Keratinocyte (primary cell): ENCODE measurements at regions not wholly inside any gene's neighbourhood (a gene's known extent, or its start where the extent isn't known, plus 50 kb on each side); places are given as distances from the start of the nearest gene placed in this dataset.

ENCODE experiments used
- DNase-seq: peaks from one replicate; pipeline ENCODE4 v3.0.0-alpha.2; 2011; ENCODE audit warnings: low read depth, missing footprints, low spot score
- FAIRE-seq: peaks from 2 replicates; lab custom pipeline; 2011; peaks lifted over from hg19 to GRCh38; lab: Jason Lieb, UNC
- H2AFZ ChIP-seq: 2 replicates; pipeline ENCODE4 v1.6.0; 2012; ENCODE audit warnings: low read length, control low read depth, inconsistent platforms; ENCODE audit not compliant: control insufficient read depth
- H3K27ac ChIP-seq: 2 replicates; pipeline ENCODE4 v1.5.1; 2011; ENCODE audit warnings: low read length; ENCODE audit not compliant: control insufficient read depth, insufficient read depth
- H3K27me3 ChIP-seq: 3 replicates; pipeline ENCODE4 v1.6.0; 2011; ENCODE audit warnings: low read length; ENCODE audit not compliant: control insufficient read depth, insufficient read depth; ENCODE audit errors: extremely low read depth
- H3K36me3 ChIP-seq, 2 experiments: 2 replicates in 1 of 2; 3 replicates in 1 of 2; pipeline ENCODE4 v1.5.1; 2011; ENCODE audit warnings: low read length in 2 of 2, mild to moderate bottlenecking in 1 of 2; ENCODE audit not compliant: control insufficient read depth in 2 of 2, insufficient read depth in 2 of 2; ENCODE audit errors: extremely low read depth in 1 of 2
- H3K4me1 ChIP-seq: 3 replicates; pipeline ENCODE4 v1.5.1; 2011; ENCODE audit warnings: low read length; ENCODE audit not compliant: control insufficient read depth, insufficient read depth; ENCODE audit errors: extremely low read depth
- H3K4me2 ChIP-seq: 3 replicates; pipeline ENCODE4 v1.6.0; 2011; ENCODE audit warnings: low read depth, low read length; ENCODE audit not compliant: control insufficient read depth, insufficient read depth; ENCODE audit errors: extremely low read depth
- H3K4me3 ChIP-seq, 3 experiments: fragments of 200-600 bp in 1 of 3; sonication (generic) in 1 of 3; 2 replicates in 2 of 3; 3 replicates in 1 of 3; pipeline ENCODE4 v1.5.1; 2011 to 2016; ENCODE audit warnings: low read length in 3 of 3, mild to moderate bottlenecking in 3 of 3, control low read depth in 2 of 3, inconsistent platforms in 1 of 3, low read depth in 1 of 3, mixed read lengths in 1 of 3, mixed run types in 1 of 3, moderate library complexity in 1 of 3; ENCODE audit not compliant: control insufficient read depth in 2 of 3, insufficient read depth in 2 of 3; ENCODE audit errors: extremely low read depth in 1 of 3
- H3K79me2 ChIP-seq: 2 replicates; pipeline ENCODE4 v1.6.0; 2012; ENCODE audit warnings: low read length; ENCODE audit not compliant: control insufficient read depth, insufficient read depth
- H3K9ac ChIP-seq: 3 replicates; pipeline ENCODE4 v1.6.0; 2011; ENCODE audit warnings: low read length; ENCODE audit not compliant: control insufficient read depth, insufficient read depth; ENCODE audit errors: extremely low read depth
- H3K9me1 ChIP-seq: 3 replicates; pipeline ENCODE4 v1.6.0; 2011; ENCODE audit warnings: low read length; ENCODE audit not compliant: control insufficient read depth, insufficient read depth; ENCODE audit errors: extremely low read depth
- H3K9me3 ChIP-seq: 2 replicates; pipeline ENCODE4 v1.5.1; 2012; ENCODE audit warnings: low read depth, low read length; ENCODE audit not compliant: control insufficient read depth
- H4K20me1 ChIP-seq: 3 replicates; pipeline ENCODE4 v1.6.0; 2011; ENCODE audit warnings: low read length; ENCODE audit not compliant: control insufficient read depth, insufficient read depth; ENCODE audit errors: extremely low read depth
- CTCF ChIP-seq, 3 experiments: IDR thresholded peaks in 1 of 3; conservative IDR thresholded peaks in 1 of 3; optimal IDR thresholded peaks in 1 of 3; 2 replicates in 2 of 3; 3 replicates in 1 of 3; pipeline versions ENCODE3 to v1.5.1; 2011; ENCODE audit warnings: low read length in 3 of 3, mild to moderate bottlenecking in 3 of 3, moderate library complexity in 2 of 3, control low read depth in 1 of 3, inconsistent platforms in 1 of 3; ENCODE audit not compliant: insufficient read depth in 2 of 3; ENCODE audit errors: extremely low read depth in 1 of 3
- EZH2 ChIP-seq: IDR thresholded peaks from one replicate; pipeline ENCODE4 v1.6.1; 2012; ENCODE audit warnings: inconsistent platforms, mild to moderate bottlenecking, low read length, moderate library complexity
- dilution Hi-C: fragments of 300-500 bp; cut with MboI; formaldehyde crosslinking; loops from one replicate; pipeline ENCODE4 v1.7.0; 2020; ENCODE audit warnings: low sequenced_read_pairs; ENCODE audit not compliant: extremely low pct_ligation_motif_present

- DNase-seq = no peak
- Histone ChIP-seq H3K9ac (no peak overlapping the region), H3K36me3 (no peaks in the 10 kb centered on the region), H3K4me3 (no peak overlapping the region), H3K27me3 (no peaks in the 10 kb centered on the region), H3K79me2 (no peaks in the 10 kb centered on the region), H3K4me1 (no peaks in the 10 kb centered on the region), H3K27ac (no peak overlapping the region), H3K9me1 (no peaks in the 10 kb centered on the region), H2AFZ (no peak overlapping the region), H3K9me3 (no peaks in the 10 kb centered on the region), H3K4me2 (no peak overlapping the region), H4K20me1 (no peaks in the 10 kb centered on the region)
- FAIRE-seq = no peak
- dilution Hi-C loops = no loop called here
- no peak for TF ChIP-seq EZH2
- no peak for TF ChIP-seq CTCF (optimal IDR thresholded peaks at IDR 0.05 in 1 of 3, IDR thresholded peaks at IDR 0.05 in 1 of 3, conservative IDR thresholded peaks at IDR 0.05 in 1 of 3; ENCODE audit: extremely low read depth in 1 of 3, insufficient read depth in 2 of 3, low read length in 3 of 3)
Measured at GRCh38 chr3:68220832-68221231, 566.4 kb upstream of the SUCLG2 start.

GRCh38 chr3:68211637-68212036 lies 557.2 kb upstream of the SUCLG2 start:
- H3K4me3 ChIP-seq = no peak overlapping the region
- no peak overlapping the region for H2AFZ ChIP-seq
- TF ChIP-seq CTCF (optimal IDR thresholded peaks at IDR 0.05 in 1 of 3, IDR thresholded peaks at IDR 0.05 in 1 of 3, conservative IDR thresholded peaks at IDR 0.05 in 1 of 3; ENCODE audit: extremely low read depth in 1 of 3, insufficient read depth in 2 of 3, low read length in 3 of 3) = no peak
- no peak for TF ChIP-seq EZH2
- no peaks in the 10 kb centered on the region for H3K9me1 ChIP-seq
- H3K4me1 ChIP-seq = no peaks in the 10 kb centered on the region
- no peaks in the 10 kb centered on the region for H3K27me3 ChIP-seq
- H3K4me2 ChIP-seq = no peak overlapping the region
- DNase-seq (no peak), FAIRE-seq (no peak)
- no peak overlapping the region for H3K9ac ChIP-seq
- dilution Hi-C loops = no loop called here
- H3K27ac ChIP-seq = no peak overlapping the region
- no peaks in the 10 kb centered on the region for H3K79me2 ChIP-seq
- no peaks in the 10 kb centered on the region for H4K20me1 ChIP-seq
- H3K36me3 ChIP-seq = no peaks in the 10 kb centered on the region
- H3K9me3 ChIP-seq = no peaks in the 10 kb centered on the region
